ENCODE measurements at regions not wholly inside any gene's neighbourhood (a gene's known extent, or its start where the extent isn't known, plus 50 kb on each side); places are given as distances from the start of the nearest gene placed in this dataset.

- TF ChIP-seq, protein P1, sequence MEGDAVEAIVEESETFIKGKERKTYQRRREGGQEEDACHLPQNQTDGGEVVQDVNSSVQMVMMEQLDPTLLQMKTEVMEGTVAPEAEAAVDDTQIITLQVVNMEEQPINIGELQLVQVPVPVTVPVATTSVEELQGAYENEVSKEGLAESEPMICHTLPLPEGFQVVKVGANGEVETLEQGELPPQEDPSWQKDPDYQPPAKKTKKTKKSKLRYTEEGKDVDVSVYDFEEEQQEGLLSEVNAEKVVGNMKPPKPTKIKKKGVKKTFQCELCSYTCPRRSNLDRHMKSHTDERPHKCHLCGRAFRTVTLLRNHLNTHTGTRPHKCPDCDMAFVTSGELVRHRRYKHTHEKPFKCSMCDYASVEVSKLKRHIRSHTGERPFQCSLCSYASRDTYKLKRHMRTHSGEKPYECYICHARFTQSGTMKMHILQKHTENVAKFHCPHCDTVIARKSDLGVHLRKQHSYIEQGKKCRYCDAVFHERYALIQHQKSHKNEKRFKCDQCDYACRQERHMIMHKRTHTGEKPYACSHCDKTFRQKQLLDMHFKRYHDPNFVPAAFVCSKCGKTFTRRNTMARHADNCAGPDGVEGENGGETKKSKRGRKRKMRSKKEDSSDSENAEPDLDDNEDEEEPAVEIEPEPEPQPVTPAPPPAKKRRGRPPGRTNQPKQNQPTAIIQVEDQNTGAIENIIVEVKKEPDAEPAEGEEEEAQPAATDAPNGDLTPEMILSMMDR (IDR thresholded peaks at IDR 0.05; ENCODE audit: insufficient read depth in 1 of 2, low read depth in 1 of 2, low read length in 1 of 2, severe bottlenecking in 1 of 2, unreplicated experiment in 1 of 2): no peak
- DNase-seq: no peak
- Histone ChIP-seq H3K9me3 (no peaks in the 10 kb centered on the region), H3K4me1 (no peaks in the 10 kb centered on the region), H3K27me3 (replicated peaks; ENCODE audit: control insufficient read depth, insufficient read depth, low read length) (no peaks in the 10 kb centered on the region), H3K4me3 (ENCODE audit: low read depth, low read length) (no peak overlapping the region), H3K36me3 (ENCODE audit: control insufficient read depth, insufficient read depth, low read length) (no peaks in the 10 kb centered on the region)
- no TSS peak for BruUV-seq (replicated peaks)
- ChIA-PET CTCF (no interaction called here), POLR2A (no interaction called here)
- intact Hi-C loops (cut with micrococcal nuclease; ENCODE audit: unreplicated experiment): no loop called here
- Mint-ChIP-seq H3K4me3 (ENCODE audit: unreplicated experiment) (no peak overlapping the region), H3K36me3 (ENCODE audit: insufficient read depth, unreplicated experiment) (no peaks in the 10 kb centered on the region), H3K27ac (ENCODE audit: unreplicated experiment) (no peak overlapping the region), H3K9me3 (ENCODE audit: unreplicated experiment) (peaks cover 16% of the 10 kb centered on the region), H3K27me3 (ENCODE audit: insufficient read depth, unreplicated experiment) (peaks cover under 1% of the 10 kb centered on the region), H3K4me1 (ENCODE audit: low read depth, unreplicated experiment) (peaks cover 6% of the 10 kb centered on the region)
These were observed 88.4 kb downstream of the CCDC71L start for GRCh38 chr7:106572394-106573124.

- Mint-ChIP-seq H3K9me3 (ENCODE audit: unreplicated experiment) (peaks cover 26% of the 10 kb centered on the region), H3K4me3 (ENCODE audit: unreplicated experiment) (no peak overlapping the region), H3K27me3 (ENCODE audit: insufficient read depth, unreplicated experiment) (no peaks in the 10 kb centered on the region), H3K36me3 (ENCODE audit: insufficient read depth, unreplicated experiment) (no peaks in the 10 kb centered on the region), H3K27ac (ENCODE audit: unreplicated experiment) (no peak overlapping the region), H3K4me1 (ENCODE audit: low read depth, unreplicated experiment) (peaks cover 6% of the 10 kb centered on the region)
- no peak overlapping the region for H3K4me3 ChIP-seq (ENCODE audit: low read depth, low read length)
- H3K9me3 ChIP-seq: no peaks in the 10 kb centered on the region
- no TSS peak for BruUV-seq (replicated peaks)
- ChIA-PET CTCF (interaction anchor here (0.5 kb wide), 1 partner anchor 407 kb away, joined by 4 read pairs; no protein-coding TSS in a partner anchor), POLR2A (no interaction called here)
- intact Hi-C loops (cut with micrococcal nuclease; ENCODE audit: unreplicated experiment): no loop called here
- DNase-seq: no peak
- H3K4me1 ChIP-seq: no peaks in the 10 kb centered on the region
- no peaks in the 10 kb centered on the region for H3K27me3 ChIP-seq (replicated peaks; ENCODE audit: control insufficient read depth, insufficient read depth, low read length)
- TF ChIP-seq, protein P1 (IDR thresholded peaks at IDR 0.05; ENCODE audit: insufficient read depth in 1 of 2, low read depth in 1 of 2, low read length in 1 of 2, severe bottlenecking in 1 of 2, unreplicated experiment in 1 of 2): no peak
- no peaks in the 10 kb centered on the region for H3K36me3 ChIP-seq (ENCODE audit: control insufficient read depth, insufficient read depth, low read length)
These were observed 89.4 kb downstream of the CCDC71L start for GRCh38 chr7:106571563-106571962.

- CTCF ChIA-PET: no interaction called here
- Mint-ChIP-seq H3K4me1 (ENCODE audit: low read depth, unreplicated experiment) (peaks cover 6% of the 10 kb centered on the region), H3K9me3 (ENCODE audit: unreplicated experiment) (peaks cover 31% of the 10 kb centered on the region), H3K27ac (ENCODE audit: unreplicated experiment) (no peak overlapping the region), H3K27me3 (ENCODE audit: insufficient read depth, unreplicated experiment) (no peaks in the 10 kb centered on the region), H3K4me3 (ENCODE audit: unreplicated experiment) (no peak overlapping the region), H3K36me3 (ENCODE audit: insufficient read depth, unreplicated experiment) (no peaks in the 10 kb centered on the region)
- H3K9me3 ChIP-seq: no peaks in the 10 kb centered on the region
- intact Hi-C loops (cut with micrococcal nuclease; ENCODE audit: unreplicated experiment): no loop called here
- no peak for DNase-seq
- H3K36me3 ChIP-seq (ENCODE audit: control insufficient read depth, insufficient read depth, low read length): no peaks in the 10 kb centered on the region
- TF ChIP-seq, protein P1 (IDR thresholded peaks at IDR 0.05; ENCODE audit: insufficient read depth in 1 of 2, low read depth in 1 of 2, low read length in 1 of 2, severe bottlenecking in 1 of 2, unreplicated experiment in 1 of 2): no peak
- H3K4me1 ChIP-seq: no peaks in the 10 kb centered on the region
- POLR2A ChIA-PET: no interaction called here
- H3K27me3 ChIP-seq (replicated peaks; ENCODE audit: control insufficient read depth, insufficient read depth, low read length): no peaks in the 10 kb centered on the region
- BruUV-seq (replicated peaks): no TSS peak
- no peak overlapping the region for H3K4me3 ChIP-seq (ENCODE audit: low read depth, low read length)
These were observed 90.0 kb downstream of the CCDC71L start for GRCh38 chr7:106570948-106571418.

All from Caco-2 (cell line).